K562 (cell line): ENCODE measurements at regions not wholly inside any gene's neighbourhood (a gene's known extent, or its start where the extent isn't known, plus 50 kb on each side); places are given as distances from the start of the nearest gene placed in this dataset.

Source experiments
- ATAC-seq: fragments of 200-7000 bp; cut with Tn5 transposase; 3 replicates; pipeline ENCODE4 v1.9.1; 2020; ENCODE audit warnings: moderate library complexity
- BruUV-seq: library from RNA; stranded (reverse); fragments of 400-500 nt; replicated peaks from 2 replicates; lab custom pipeline; 2021; lab: Mats Ljungman, UMichigan
- CTCF ChIA-PET: fragments of 300-600 bp; formaldehyde crosslinking; extraction: SDS; loops from one replicate; lab custom pipeline; 2021; ENCODE audit warnings: low intra/inter-chr PET ratio; lab: Yijun Ruan, JAX
- POLR2A ChIA-PET: fragments of 300-600, 350-650 bp; sonication (Branson Sonifier 250); formaldehyde crosslinking; extraction: SDS; loops from one replicate; lab custom pipeline; 2021; ENCODE audit warnings: antibody characterized with exemption, inconsistent platforms; lab: Yijun Ruan, JAX
- DNase-seq, 4 experiments: peaks; one replicate each; pipeline versions ENCODE4 v3.0.0 to v3.0.0-alpha.2; 2011 to 2018; ENCODE audit warnings: low spot score in 3 of 4, mixed read lengths in 3 of 4; ENCODE audit errors: extremely low read depth in 1 of 4
- FAIRE-seq: peaks from 2 replicates; lab custom pipeline; 2011; peaks lifted over from hg19 to GRCh38; lab: Jason Lieb, UNC
- H2AFZ ChIP-seq: 2 replicates; pipeline ENCODE4 v1.6.0; 2011; ENCODE audit warnings: low read depth, low read length, control low read depth, inconsistent platforms
- H3K27ac ChIP-seq: fragments of 200-600 bp; 3 replicates; pipeline ENCODE4 v1.8.0; 2011; ENCODE audit warnings: low read depth, mild to moderate bottlenecking, control low read depth, inconsistent platforms, low read length, moderate library complexity, mixed read lengths; ENCODE audit errors: extremely low read depth
- H3K27me3 ChIP-seq, 2 experiments: fragments of 300-600 bp in 1 of 2; 2 replicates in 1 of 2; 3 replicates in 1 of 2; pipeline versions ENCODE4 v1.6.0 to v1.8.0; 2011; ENCODE audit warnings: inconsistent platforms in 2 of 2, low read length in 2 of 2, mild to moderate bottlenecking in 1 of 2, mixed read lengths in 1 of 2, moderate library complexity in 1 of 2; ENCODE audit not compliant: control insufficient read depth in 2 of 2, insufficient read depth in 2 of 2
- H3K36me3 ChIP-seq: fragments of 300-600 bp; 3 replicates; pipeline ENCODE4 v1.8.0; 2011; ENCODE audit warnings: mild to moderate bottlenecking, low read length, inconsistent platforms; ENCODE audit not compliant: control insufficient read depth, insufficient read depth
- H3K4me1 ChIP-seq, 2 experiments: fragments of 200-600 bp in 1 of 2; replicated peaks in 1 of 2; 2 replicates in 1 of 2; 3 replicates in 1 of 2; pipeline versions ENCODE4 v1.5.1 to v1.8.0; 2011; ENCODE audit warnings: inconsistent platforms in 2 of 2, low read length in 2 of 2, mild to moderate bottlenecking in 1 of 2, mixed read lengths in 1 of 2, moderate library complexity in 1 of 2; ENCODE audit not compliant: control insufficient read depth in 2 of 2, insufficient read depth in 2 of 2
- H3K4me2 ChIP-seq: 2 replicates; pipeline ENCODE4 v1.6.1; 2011; ENCODE audit warnings: low read length, control low read depth, inconsistent platforms, mixed read lengths; ENCODE audit not compliant: insufficient read depth
- H3K4me3 ChIP-seq: fragments of 200-600 bp; sonication (generic), shearing (Covaris generic); 2 replicates; pipeline ENCODE4 v1.5.1; 2016; ENCODE audit warnings: control low read depth, inconsistent platforms
- H3K79me2 ChIP-seq: fragments of 200-600 bp; 3 replicates; pipeline ENCODE4 v1.8.0; 2011; ENCODE audit warnings: low read length, inconsistent platforms; ENCODE audit not compliant: control insufficient read depth, insufficient read depth
- H3K9ac ChIP-seq, 2 experiments: 2 replicates each; pipeline versions ENCODE4 v1.6.0 to v1.6.1; 2011; ENCODE audit warnings: low read depth in 2 of 2, low read length in 2 of 2, control low read depth in 1 of 2, inconsistent platforms in 1 of 2, mild to moderate bottlenecking in 1 of 2, mixed read lengths in 1 of 2; ENCODE audit not compliant: insufficient read depth in 1 of 2
- H3K9me1 ChIP-seq: one replicate; pipeline ENCODE4 v1.6.0; 2011; ENCODE audit warnings: inconsistent platforms, mild to moderate bottlenecking, low read length, moderate library complexity; ENCODE audit not compliant: control insufficient read depth, insufficient read depth
- H3K9me3 ChIP-seq: replicated peaks from 2 replicates; pipeline ENCODE4 v1.5.1; 2011; ENCODE audit warnings: low read depth, low read length, inconsistent platforms; ENCODE audit not compliant: control insufficient read depth, insufficient read depth
- H4K20me1 ChIP-seq: replicated peaks from 2 replicates; pipeline ENCODE4 v1.6.1; 2011; ENCODE audit warnings: low read length, inconsistent platforms, mixed read lengths; ENCODE audit not compliant: control insufficient read depth, insufficient read depth
- ZFPM2 ChIP-seq: fragments of 250-450 bp; sonication (Bioruptor Pico); IDR thresholded peaks from 2 replicates; pipeline ENCODE4 v1.5.1; 2022; ENCODE audit warnings: mild to moderate bottlenecking
- ZNF551 ChIP-seq: fragments of 250-450 bp; sonication (Bioruptor Pico); IDR thresholded peaks from 2 replicates; pipeline ENCODE4 v1.5.0; 2021; ENCODE audit warnings: mild to moderate bottlenecking, moderate library complexity
- ZNF740 ChIP-seq, 3 experiments: fragments of 200-800 bp in 1 of 3; sonication (Bioruptor generic) in 1 of 3; sonication (generic) in 1 of 3; formaldehyde crosslinking in 1 of 3; IDR thresholded peaks; 2 replicates each; pipeline versions ENCODE4 v1.6.1 to v1.8.0; 2016 to 2022; ENCODE audit warnings: mild to moderate bottlenecking in 2 of 3, missing compliant biosample characterization in 2 of 3, missing genetic modification characterization in 2 of 3, missing genetic modification reagents in 1 of 3
- ZNF75A ChIP-seq: fragments of 450-650 bp; formaldehyde crosslinking; IDR thresholded peaks from 2 replicates; pipeline ENCODE4 v1.4.0; 2020; ENCODE audit warnings: mild to moderate bottlenecking
- ZNF780A ChIP-seq: fragments of 250-450 bp; sonication (Bioruptor Pico); IDR thresholded peaks from 2 replicates; pipeline ENCODE4 v1.5.0; 2021; ENCODE audit warnings: mild to moderate bottlenecking
- WGBS: fragments of 100-300 bp; shearing (Covaris generic); methylation state at CpG from one replicate; pipeline ENCODE4 v1.1.6; 2016; ENCODE audit warnings: low coverage, mixed read lengths; ENCODE audit not compliant: insufficient coverage; ENCODE audit errors: missing lambda C conversion rate; 5-methylcytosine and 5-hydroxymethylcytosine counted together
- in situ Hi-C: fragments of 300-500 bp; cut with MboI; formaldehyde crosslinking; loops from 4 replicates; pipeline ENCODE4 v1.15.0; 2018; ENCODE audit warnings: inconsistent platforms, mixed read lengths
- intact Hi-C: fragments of 100-400 bp; cut with micrococcal nuclease; formaldehyde crosslinking; loops from 2 replicates; pipeline ENCODE4 v1.14.2; 2022
- TF ChIP-seq, protein P1 (sequence below): sonication (generic); formaldehyde crosslinking; IDR thresholded peaks from 2 replicates; pipeline ENCODE4 v1.8.1; 2023; ENCODE audit warnings: mild to moderate bottlenecking, missing genetic modification reagents
- TF ChIP-seq, protein P2 (sequence below): fragments of 250-450 bp; sonication (Bioruptor Pico); IDR thresholded peaks from 2 replicates; pipeline ENCODE4 v1.8.0; 2022; ENCODE audit warnings: moderate library complexity, mild to moderate bottlenecking, inconsistent platforms
- TF ChIP-seq, protein P3 (sequence below): IDR thresholded peaks from 2 replicates; pipeline ENCODE4 v1.6.1; 2014; ENCODE audit warnings: antibody characterized with exemption

- DNase-seq (no peak), FAIRE-seq (no peak)
- Histone ChIP-seq H3K27ac (no peak overlapping the region), H3K4me2 (no peak overlapping the region), H3K9me3 (no peaks in the 10 kb centered on the region), H3K36me3 (no peaks in the 10 kb centered on the region), H4K20me1 (no peaks in the 10 kb centered on the region), H3K79me2 (no peaks in the 10 kb centered on the region), H3K9ac (no peak overlapping the region), H3K4me3 (no peak overlapping the region), H3K4me1 (no peaks in the 10 kb centered on the region), H2AFZ (no peak overlapping the region)
- in situ Hi-C loops, result no loop called here
- ChIA-PET POLR2A (no interaction called here), CTCF (no interaction called here)
- no TSS peak for BruUV-seq
- intact Hi-C loops, result no loop called here
- WGBS, result 20% methylated on average over 1 of the region's 1 CpG
- TF ChIP-seq ZFPM2 (CRISPR knock-in tag) (no peak), ZNF780A (CRISPR knock-in tag) (no peak), ZNF75A (CRISPR knock-in tag) (no peak), ZNF551 (no peak), ZNF740 (CRISPR knock-in tag; IDR thresholded peaks at IDR 0.05) (no peak), ZNF740 (tag; IDR thresholded peaks at IDR 0.05) (no peak)
- TF ChIP-seq, protein P1, sequence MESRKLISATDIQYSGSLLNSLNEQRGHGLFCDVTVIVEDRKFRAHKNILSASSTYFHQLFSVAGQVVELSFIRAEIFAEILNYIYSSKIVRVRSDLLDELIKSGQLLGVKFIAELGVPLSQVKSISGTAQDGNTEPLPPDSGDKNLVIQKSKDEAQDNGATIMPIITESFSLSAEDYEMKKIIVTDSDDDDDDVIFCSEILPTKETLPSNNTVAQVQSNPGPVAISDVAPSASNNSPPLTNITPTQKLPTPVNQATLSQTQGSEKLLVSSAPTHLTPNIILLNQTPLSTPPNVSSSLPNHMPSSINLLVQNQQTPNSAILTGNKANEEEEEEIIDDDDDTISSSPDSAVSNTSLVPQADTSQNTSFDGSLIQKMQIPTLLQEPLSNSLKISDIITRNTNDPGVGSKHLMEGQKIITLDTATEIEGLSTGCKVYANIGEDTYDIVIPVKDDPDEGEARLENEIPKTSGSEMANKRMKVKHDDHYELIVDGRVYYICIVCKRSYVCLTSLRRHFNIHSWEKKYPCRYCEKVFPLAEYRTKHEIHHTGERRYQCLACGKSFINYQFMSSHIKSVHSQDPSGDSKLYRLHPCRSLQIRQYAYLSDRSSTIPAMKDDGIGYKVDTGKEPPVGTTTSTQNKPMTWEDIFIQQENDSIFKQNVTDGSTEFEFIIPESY (CRISPR knock-in tag), result no peak
- TF ChIP-seq, protein P2, sequence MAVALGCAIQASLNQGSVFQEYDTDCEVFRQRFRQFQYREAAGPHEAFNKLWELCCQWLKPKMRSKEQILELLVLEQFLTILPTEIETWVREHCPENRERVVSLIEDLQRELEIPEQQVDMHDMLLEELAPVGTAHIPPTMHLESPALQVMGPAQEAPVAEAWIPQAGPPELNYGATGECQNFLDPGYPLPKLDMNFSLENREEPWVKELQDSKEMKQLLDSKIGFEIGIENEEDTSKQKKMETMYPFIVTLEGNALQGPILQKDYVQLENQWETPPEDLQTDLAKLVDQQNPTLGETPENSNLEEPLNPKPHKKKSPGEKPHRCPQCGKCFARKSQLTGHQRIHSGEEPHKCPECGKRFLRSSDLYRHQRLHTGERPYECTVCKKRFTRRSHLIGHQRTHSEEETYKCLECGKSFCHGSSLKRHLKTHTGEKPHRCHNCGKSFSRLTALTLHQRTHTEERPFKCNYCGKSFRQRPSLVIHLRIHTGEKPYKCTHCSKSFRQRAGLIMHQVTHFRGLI (CRISPR knock-in tag), result no peak
- TF ChIP-seq, protein P3, sequence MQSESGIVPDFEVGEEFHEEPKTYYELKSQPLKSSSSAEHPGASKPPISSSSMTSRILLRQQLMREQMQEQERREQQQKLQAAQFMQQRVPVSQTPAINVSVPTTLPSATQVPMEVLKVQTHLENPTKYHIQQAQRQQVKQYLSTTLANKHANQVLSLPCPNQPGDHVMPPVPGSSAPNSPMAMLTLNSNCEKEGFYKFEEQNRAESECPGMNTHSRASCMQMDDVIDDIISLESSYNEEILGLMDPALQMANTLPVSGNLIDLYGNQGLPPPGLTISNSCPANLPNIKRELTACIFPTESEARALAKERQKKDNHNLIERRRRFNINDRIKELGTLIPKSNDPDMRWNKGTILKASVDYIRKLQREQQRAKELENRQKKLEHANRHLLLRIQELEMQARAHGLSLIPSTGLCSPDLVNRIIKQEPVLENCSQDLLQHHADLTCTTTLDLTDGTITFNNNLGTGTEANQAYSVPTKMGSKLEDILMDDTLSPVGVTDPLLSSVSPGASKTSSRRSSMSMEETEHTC, result no peak
- TF ChIP-seq, all 486 proteins: peak for 0
- ATAC-seq, result no peak
- Histone ChIP-seq H3K9me1 (no peaks in the 10 kb centered on the region), H3K27me3 (no peaks in the 10 kb centered on the region)
Measured at GRCh38 chr7:81385370-81385769, 384.5 kb downstream of the HGF start.
